A549 (cell line): ENCODE measurements at regions not wholly inside any gene's neighbourhood (a gene's known extent, or its start where the extent isn't known, plus 50 kb on each side); places are given as distances from the start of the nearest gene placed in this dataset.

Source experiments
- ATAC-seq, 2 experiments: fragments of 200-7000 bp in 1 of 2; fragments of >200 bp in 1 of 2; cut with Nextera tagmentation in 1 of 2; cut with Tn5 transposase in 1 of 2; 3 replicates each; pipeline versions ENCODE4 v1.8.0 to v1.9.1; 2018 to 2020; ENCODE audit warnings: mild to moderate bottlenecking in 1 of 2, moderate library complexity in 1 of 2
- CTCF ChIA-PET: fragments of 300-600 bp; sonication (Branson Sonifier 250); formaldehyde crosslinking; extraction: SDS; loops from one replicate; lab custom pipeline; 2021; ENCODE audit warnings: antibody characterized with exemption, inconsistent platforms; lab: Yijun Ruan, JAX
- POLR2A ChIA-PET: fragments of 350-600 bp; formaldehyde crosslinking; extraction: SDS; loops from one replicate; lab custom pipeline; 2021; ENCODE audit warnings: antibody characterized with exemption, inconsistent platforms; lab: Yijun Ruan, JAX
- DNase-seq, 2 experiments: peaks; one replicate each; pipeline versions ENCODE4 v3.0.0 to v3.0.0-alpha.2; 2011 to 2016; ENCODE audit warnings: low read depth in 1 of 2, low spot score in 1 of 2
- FAIRE-seq: peaks from 2 replicates; lab custom pipeline; 2011; peaks lifted over from hg19 to GRCh38; lab: Jason Lieb, UNC
- H3K27ac ChIP-seq, 2 experiments: fragments of >200 bp; sonication (Bioruptor Twin); formaldehyde crosslinking; 3 replicates each; pipeline ENCODE4 v1.5.1; 2016 to 2017
- H3K4me1 ChIP-seq: fragments of >200 bp; sonication (Bioruptor Twin); formaldehyde crosslinking; 3 replicates; pipeline ENCODE4 v1.6.1; 2016
- H3K4me2 ChIP-seq: fragments of >200 bp; sonication (Bioruptor Twin); formaldehyde crosslinking; 3 replicates; pipeline ENCODE4 v1.6.1; 2016
- H3K4me3 ChIP-seq: fragments of >200 bp; sonication (Bioruptor Twin); formaldehyde crosslinking; 3 replicates; pipeline ENCODE4 v1.5.1; 2016
- H3K9me3 ChIP-seq: fragments of >200 bp; sonication (Bioruptor Twin); formaldehyde crosslinking; 3 replicates; pipeline ENCODE4 v1.6.1; 2016
- BHLHE40 ChIP-seq: IDR thresholded peaks from 2 replicates; pipeline ENCODE4 v1.6.1; 2012; ENCODE audit warnings: low read depth, low read length, inconsistent platforms
- CBX8 ChIP-seq: fragments of 200-600 bp; sonication (generic); IDR thresholded peaks from 2 replicates; pipeline ENCODE4 v1.6.1; 2016
- CHD4 ChIP-seq: fragments of 200-600 bp; sonication (generic); IDR thresholded peaks from 2 replicates; pipeline ENCODE4 v1.6.1; 2016; ENCODE audit warnings: antibody characterized with exemption, mild to moderate bottlenecking, borderline replicate concordance
- EHF ChIP-seq: fragments of 250-450 bp; sonication (Bioruptor Pico); IDR thresholded peaks from 2 replicates; pipeline ENCODE4 v1.5.0; 2020; ENCODE audit warnings: mild to moderate bottlenecking
- EP300 ChIP-seq, 2 experiments: fragments of >200 bp; sonication (Bioruptor Twin); formaldehyde crosslinking; IDR thresholded peaks; 2 replicates in 1 of 2; 3 replicates in 1 of 2; pipeline ENCODE4 v1.6.1; 2016 to 2017
- ESRRA ChIP-seq: fragments of 150-350 bp; IDR thresholded peaks from 2 replicates; pipeline ENCODE4 v1.6.1; 2014; ENCODE audit warnings: mild to moderate bottlenecking, low read length, borderline replicate concordance
- FOSB ChIP-seq: fragments of 250-450 bp; sonication (Bioruptor Pico); IDR thresholded peaks from 2 replicates; pipeline ENCODE4 v1.5.0; 2020; ENCODE audit warnings: mild to moderate bottlenecking, moderate library complexity
- FOSL2 ChIP-seq, 2 experiments: fragments of 450-650 bp in 1 of 2; fragments of >200 bp in 1 of 2; sonication (Bioruptor Twin) in 1 of 2; formaldehyde crosslinking; IDR thresholded peaks; 2 replicates each; pipeline versions ENCODE4 v1.5.0 to v1.6.1; 2016 to 2020; ENCODE audit warnings: mild to moderate bottlenecking in 1 of 2, moderate library complexity in 1 of 2
- FOXS1 ChIP-seq: fragments of 250-450 bp; sonication (Bioruptor Pico); IDR thresholded peaks from 2 replicates; pipeline ENCODE4 v1.5.0; 2020; ENCODE audit warnings: mild to moderate bottlenecking, moderate library complexity
- HEYL ChIP-seq: fragments of 250-450 bp; sonication (Bioruptor Pico); IDR thresholded peaks from 2 replicates; pipeline ENCODE4 v1.8.0; 2021; ENCODE audit warnings: mild to moderate bottlenecking, moderate library complexity
- HOXB13 ChIP-seq: fragments of 250-450 bp; sonication (Bioruptor Pico); IDR thresholded peaks from 2 replicates; pipeline ENCODE4 v1.5.0; 2020; ENCODE audit warnings: low read depth, mild to moderate bottlenecking, moderate library complexity
- JUN ChIP-seq, 2 experiments: fragments of >200 bp; sonication (Bioruptor Twin); formaldehyde crosslinking; IDR thresholded peaks; 2 replicates in 1 of 2; 3 replicates in 1 of 2; pipeline ENCODE4 v1.6.1; 2016 to 2017
- JUNB ChIP-seq: fragments of >200 bp; sonication (Bioruptor Twin); formaldehyde crosslinking; IDR thresholded peaks from 2 replicates; pipeline ENCODE4 v1.6.1; 2016
- MAZ ChIP-seq: fragments of 150-350 bp; IDR thresholded peaks from 2 replicates; pipeline ENCODE4 v1.6.1; 2014; ENCODE audit warnings: antibody characterized with exemption, low read depth, low read length, borderline replicate concordance
- NPAS2 ChIP-seq: fragments of 250-450 bp; sonication (Bioruptor Pico); IDR thresholded peaks from 2 replicates; pipeline ENCODE4 v1.8.0; 2022; ENCODE audit warnings: mild to moderate bottlenecking, moderate library complexity, borderline replicate concordance
- NR3C1 ChIP-seq: fragments of >200 bp; sonication (Bioruptor Twin); formaldehyde crosslinking; IDR thresholded peaks from 3 replicates; pipeline ENCODE4 v1.6.1; 2017
- PHF8 ChIP-seq: fragments of 200-600 bp; sonication (generic); IDR thresholded peaks from 2 replicates; pipeline ENCODE4 v1.6.1; 2016; ENCODE audit warnings: low read depth, mild to moderate bottlenecking, antibody characterized with exemption, moderate library complexity, borderline replicate concordance
- RCOR1 ChIP-seq: fragments of 150-350 bp; IDR thresholded peaks from 2 replicates; pipeline ENCODE4 v1.6.1; 2014; ENCODE audit warnings: antibody characterized with exemption, low read length, low read depth
- RNF2 ChIP-seq: fragments of 200-600 bp; sonication (generic); IDR thresholded peaks from 2 replicates; pipeline ENCODE4 v1.6.1; 2016; ENCODE audit warnings: low read depth, mild to moderate bottlenecking, antibody characterized with exemption, moderate library complexity, borderline replicate concordance
- SMC3 ChIP-seq: fragments of >200 bp; sonication (Bioruptor Twin); formaldehyde crosslinking; IDR thresholded peaks from 3 replicates; pipeline ENCODE4 v1.6.1; 2018; ENCODE audit warnings: inconsistent platforms
- SREBF2 ChIP-seq: fragments of 450-650 bp; IDR thresholded peaks from 2 replicates; pipeline ENCODE4 v1.6.1; 2014; ENCODE audit warnings: mild to moderate bottlenecking, moderate library complexity
- TFCP2L1 ChIP-seq: fragments of 250-450 bp; sonication (Bioruptor Pico); IDR thresholded peaks from 2 replicates; pipeline ENCODE4 v1.5.0; 2021; ENCODE audit warnings: mild to moderate bottlenecking
- TP53 ChIP-seq: fragments of 250-450 bp; sonication (Bioruptor Pico); IDR thresholded peaks from 2 replicates; pipeline ENCODE4 v1.5.0; 2021; ENCODE audit warnings: mild to moderate bottlenecking, moderate library complexity
- ZC3H11A ChIP-seq: fragments of 450-650 bp; IDR thresholded peaks from 2 replicates; pipeline ENCODE4 v1.6.1; 2014; ENCODE audit warnings: antibody characterized with exemption, mild to moderate bottlenecking
- ZNF302 ChIP-seq: fragments of 250-450 bp; sonication (Bioruptor Pico); IDR thresholded peaks from 2 replicates; pipeline ENCODE4 v1.9.0; 2021; ENCODE audit warnings: inconsistent platforms, mild to moderate bottlenecking, moderate library complexity
- WGBS: methylation state at CpG from one replicate; pipeline ENCODE4 v1.1.6; 2017; ENCODE audit errors: missing lambda C conversion rate; 5-methylcytosine and 5-hydroxymethylcytosine counted together
- TF ChIP-seq, protein P1 (sequence below): fragments of >200 bp; sonication (Bioruptor Twin); formaldehyde crosslinking; IDR thresholded peaks from 3 replicates; pipeline ENCODE4 v1.6.1; 2016
- TF ChIP-seq, protein P2 (sequence below): IDR thresholded peaks from 2 replicates; pipeline ENCODE4 v1.6.1; 2012
- TF ChIP-seq, protein P3 (sequence below): fragments of >200 bp; sonication (Bioruptor Twin); formaldehyde crosslinking; IDR thresholded peaks from 3 replicates; pipeline ENCODE4 v1.5.1; 2016
- TF ChIP-seq, protein P4 (sequence below): IDR thresholded peaks from 2 replicates; pipeline ENCODE4 v1.6.1; 2012
- TF ChIP-seq, protein P5 (sequence below): fragments of 200-600 bp; sonication (generic); IDR thresholded peaks from 2 replicates; pipeline ENCODE4 v1.6.1; 2016; ENCODE audit warnings: antibody characterized with exemption, mild to moderate bottlenecking, moderate library complexity
- TF ChIP-seq, protein P6 (sequence below): fragments of 250-450 bp; sonication (Bioruptor Pico); IDR thresholded peaks from 2 replicates; pipeline ENCODE4 v1.5.0; 2020; ENCODE audit warnings: low read depth, mild to moderate bottlenecking, moderate library complexity

DNA sequence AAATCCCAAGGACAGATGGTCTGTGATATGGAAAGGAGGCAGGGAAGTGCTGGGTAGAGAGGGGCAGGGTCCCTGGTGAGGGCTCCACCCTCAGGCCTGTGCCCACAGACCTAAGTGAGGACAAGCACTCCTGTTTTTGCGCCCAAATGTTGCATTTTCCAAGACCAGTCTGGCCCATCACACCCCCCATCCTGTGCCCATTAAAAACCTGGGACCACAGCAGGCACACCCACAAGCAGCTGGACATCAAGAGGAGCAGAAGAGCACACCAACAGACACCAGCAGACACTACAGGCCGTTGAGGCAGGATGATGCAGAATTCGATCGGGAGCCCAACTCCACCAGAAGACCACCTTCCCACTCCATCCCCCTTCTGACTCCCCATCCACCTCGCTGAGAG lies 72.8 kb downstream of the DMRTA2 start:
- Histone ChIP-seq H3K4me1 (no peaks in the 10 kb centered on the region), H3K27ac (no peak overlapping the region), H3K4me3 (no peak overlapping the region), H3K9me3 (no peaks in the 10 kb centered on the region), H3K4me2 (no peak overlapping the region)
- ChIA-PET CTCF (interaction anchor here (1.3 to 4.8 kb wide), 5 partner anchors 13 to 1673 kb away, joined by 3 to 23 read pairs (median 4); no protein-coding TSS in a partner anchor), POLR2A (no interaction called here)
- 11% methylated on average over 5 of the region's 5 CpGs for WGBS
- FAIRE-seq, result no peak
- TF ChIP-seq, protein P1, sequence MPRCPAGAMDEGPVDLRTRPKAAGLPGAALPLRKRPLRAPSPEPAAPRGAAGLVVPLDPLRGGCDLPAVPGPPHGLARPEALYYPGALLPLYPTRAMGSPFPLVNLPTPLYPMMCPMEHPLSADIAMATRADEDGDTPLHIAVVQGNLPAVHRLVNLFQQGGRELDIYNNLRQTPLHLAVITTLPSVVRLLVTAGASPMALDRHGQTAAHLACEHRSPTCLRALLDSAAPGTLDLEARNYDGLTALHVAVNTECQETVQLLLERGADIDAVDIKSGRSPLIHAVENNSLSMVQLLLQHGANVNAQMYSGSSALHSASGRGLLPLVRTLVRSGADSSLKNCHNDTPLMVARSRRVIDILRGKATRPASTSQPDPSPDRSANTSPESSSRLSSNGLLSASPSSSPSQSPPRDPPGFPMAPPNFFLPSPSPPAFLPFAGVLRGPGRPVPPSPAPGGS, result no peak
- no peak for TF ChIP-seq NR3C1
- TF ChIP-seq BHLHE40, result no peak
- no peak for TF ChIP-seq JUNB
- TF ChIP-seq HEYL (CRISPR knock-in tag), result no peak
- TF ChIP-seq, protein P2, sequence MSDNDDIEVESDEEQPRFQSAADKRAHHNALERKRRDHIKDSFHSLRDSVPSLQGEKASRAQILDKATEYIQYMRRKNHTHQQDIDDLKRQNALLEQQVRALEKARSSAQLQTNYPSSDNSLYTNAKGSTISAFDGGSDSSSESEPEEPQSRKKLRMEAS, result no peak
- TF ChIP-seq EP300 (IDR thresholded peaks at IDR 0.05), result no peak
- TF ChIP-seq CHD4, result no peak
- TF ChIP-seq, protein P3, sequence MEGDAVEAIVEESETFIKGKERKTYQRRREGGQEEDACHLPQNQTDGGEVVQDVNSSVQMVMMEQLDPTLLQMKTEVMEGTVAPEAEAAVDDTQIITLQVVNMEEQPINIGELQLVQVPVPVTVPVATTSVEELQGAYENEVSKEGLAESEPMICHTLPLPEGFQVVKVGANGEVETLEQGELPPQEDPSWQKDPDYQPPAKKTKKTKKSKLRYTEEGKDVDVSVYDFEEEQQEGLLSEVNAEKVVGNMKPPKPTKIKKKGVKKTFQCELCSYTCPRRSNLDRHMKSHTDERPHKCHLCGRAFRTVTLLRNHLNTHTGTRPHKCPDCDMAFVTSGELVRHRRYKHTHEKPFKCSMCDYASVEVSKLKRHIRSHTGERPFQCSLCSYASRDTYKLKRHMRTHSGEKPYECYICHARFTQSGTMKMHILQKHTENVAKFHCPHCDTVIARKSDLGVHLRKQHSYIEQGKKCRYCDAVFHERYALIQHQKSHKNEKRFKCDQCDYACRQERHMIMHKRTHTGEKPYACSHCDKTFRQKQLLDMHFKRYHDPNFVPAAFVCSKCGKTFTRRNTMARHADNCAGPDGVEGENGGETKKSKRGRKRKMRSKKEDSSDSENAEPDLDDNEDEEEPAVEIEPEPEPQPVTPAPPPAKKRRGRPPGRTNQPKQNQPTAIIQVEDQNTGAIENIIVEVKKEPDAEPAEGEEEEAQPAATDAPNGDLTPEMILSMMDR, result no peak
- TF ChIP-seq RCOR1, result no peak
- TF ChIP-seq ZC3H11A, result no peak
- no peak for TF ChIP-seq ZNF302
- TF ChIP-seq, protein P4, sequence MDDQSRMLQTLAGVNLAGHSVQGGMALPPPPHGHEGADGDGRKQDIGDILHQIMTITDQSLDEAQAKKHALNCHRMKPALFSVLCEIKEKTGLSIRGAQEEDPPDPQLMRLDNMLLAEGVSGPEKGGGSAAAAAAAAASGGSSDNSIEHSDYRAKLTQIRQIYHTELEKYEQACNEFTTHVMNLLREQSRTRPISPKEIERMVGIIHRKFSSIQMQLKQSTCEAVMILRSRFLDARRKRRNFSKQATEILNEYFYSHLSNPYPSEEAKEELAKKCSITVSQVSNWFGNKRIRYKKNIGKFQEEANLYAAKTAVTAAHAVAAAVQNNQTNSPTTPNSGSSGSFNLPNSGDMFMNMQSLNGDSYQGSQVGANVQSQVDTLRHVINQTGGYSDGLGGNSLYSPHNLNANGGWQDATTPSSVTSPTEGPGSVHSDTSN, result no peak
- TF ChIP-seq, protein P5, sequence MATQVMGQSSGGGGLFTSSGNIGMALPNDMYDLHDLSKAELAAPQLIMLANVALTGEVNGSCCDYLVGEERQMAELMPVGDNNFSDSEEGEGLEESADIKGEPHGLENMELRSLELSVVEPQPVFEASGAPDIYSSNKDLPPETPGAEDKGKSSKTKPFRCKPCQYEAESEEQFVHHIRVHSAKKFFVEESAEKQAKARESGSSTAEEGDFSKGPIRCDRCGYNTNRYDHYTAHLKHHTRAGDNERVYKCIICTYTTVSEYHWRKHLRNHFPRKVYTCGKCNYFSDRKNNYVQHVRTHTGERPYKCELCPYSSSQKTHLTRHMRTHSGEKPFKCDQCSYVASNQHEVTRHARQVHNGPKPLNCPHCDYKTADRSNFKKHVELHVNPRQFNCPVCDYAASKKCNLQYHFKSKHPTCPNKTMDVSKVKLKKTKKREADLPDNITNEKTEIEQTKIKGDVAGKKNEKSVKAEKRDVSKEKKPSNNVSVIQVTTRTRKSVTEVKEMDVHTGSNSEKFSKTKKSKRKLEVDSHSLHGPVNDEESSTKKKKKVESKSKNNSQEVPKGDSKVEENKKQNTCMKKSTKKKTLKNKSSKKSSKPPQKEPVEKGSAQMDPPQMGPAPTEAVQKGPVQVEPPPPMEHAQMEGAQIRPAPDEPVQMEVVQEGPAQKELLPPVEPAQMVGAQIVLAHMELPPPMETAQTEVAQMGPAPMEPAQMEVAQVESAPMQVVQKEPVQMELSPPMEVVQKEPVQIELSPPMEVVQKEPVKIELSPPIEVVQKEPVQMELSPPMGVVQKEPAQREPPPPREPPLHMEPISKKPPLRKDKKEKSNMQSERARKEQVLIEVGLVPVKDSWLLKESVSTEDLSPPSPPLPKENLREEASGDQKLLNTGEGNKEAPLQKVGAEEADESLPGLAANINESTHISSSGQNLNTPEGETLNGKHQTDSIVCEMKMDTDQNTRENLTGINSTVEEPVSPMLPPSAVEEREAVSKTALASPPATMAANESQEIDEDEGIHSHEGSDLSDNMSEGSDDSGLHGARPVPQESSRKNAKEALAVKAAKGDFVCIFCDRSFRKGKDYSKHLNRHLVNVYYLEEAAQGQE, result no peak
- TF ChIP-seq RNF2, result no peak
- TF ChIP-seq JUN (IDR thresholded peaks at IDR 0.05), result no peak
- no peak for TF ChIP-seq PHF8
- TF ChIP-seq, protein P6, sequence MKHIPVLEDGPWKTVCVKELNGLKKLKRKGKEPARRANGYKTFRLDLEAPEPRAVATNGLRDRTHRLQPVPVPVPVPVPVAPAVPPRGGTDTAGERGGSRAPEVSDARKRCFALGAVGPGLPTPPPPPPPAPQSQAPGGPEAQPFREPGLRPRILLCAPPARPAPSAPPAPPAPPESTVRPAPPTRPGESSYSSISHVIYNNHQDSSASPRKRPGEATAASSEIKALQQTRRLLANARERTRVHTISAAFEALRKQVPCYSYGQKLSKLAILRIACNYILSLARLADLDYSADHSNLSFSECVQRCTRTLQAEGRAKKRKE, result no peak
- no peak for DNase-seq
- no peak for ATAC-seq

DNA sequence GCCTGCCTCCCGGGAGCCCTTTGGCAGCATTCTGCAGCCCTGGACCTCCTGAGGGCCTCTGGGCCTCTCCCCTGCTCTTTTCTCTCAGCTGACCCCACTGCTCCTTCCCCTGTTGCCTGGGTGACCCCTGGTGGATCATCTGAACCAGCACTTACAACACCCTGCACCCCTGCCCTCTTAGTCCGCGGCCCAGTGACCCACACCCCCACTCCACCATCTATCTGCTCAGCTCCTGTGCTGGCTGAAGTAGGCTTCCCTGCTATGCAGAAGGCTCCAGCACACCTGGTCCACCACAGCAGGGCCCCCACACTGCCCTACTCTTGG lies 74.0 kb downstream of the DMRTA2 start:
- FAIRE-seq, result no peak
- ATAC-seq, result peak; percentile 42 to 48; a peak in 5 of 6 replicates
- no peak overlapping the region for H3K4me2 ChIP-seq
- H3K4me3 ChIP-seq, result no peak overlapping the region
- H3K9me3 ChIP-seq, result no peaks in the 10 kb centered on the region
- ChIA-PET CTCF (interaction anchor here (0.6 to 4.2 kb wide), 16 partner anchors 8 to 1672 kb away, joined by 3 to 23 read pairs (median 4); no protein-coding TSS in a partner anchor), POLR2A (no interaction called here)
- no peak for DNase-seq
- no peaks in the 10 kb centered on the region for H3K4me1 ChIP-seq
- no peak overlapping the region for H3K27ac ChIP-seq
- 0% methylated on average over 3 of the region's 3 CpGs for WGBS
- TF ChIP-seq SMC3 (no peak), HOXB13 (no peak), ZC3H11A (no peak), CHD4 (no peak), FOSB (no peak), NPAS2 (no peak), MAZ (no peak), TP53 (CRISPR knock-in tag) (no peak), FOSL2 (IDR thresholded peaks at IDR 0.05) (no peak), FOSL2 (CRISPR knock-in tag; IDR thresholded peaks at IDR 0.05) (no peak), EHF (CRISPR knock-in tag) (no peak), HEYL (CRISPR knock-in tag) (no peak), TFCP2L1 (CRISPR knock-in tag) (no peak), JUNB (no peak), ESRRA (no peak), RNF2 (no peak), PHF8 (no peak), CBX8 (no peak), FOXS1 (CRISPR knock-in tag) (no peak), SREBF2 (no peak)
